Skeletal muscle cell (primary cell): ENCODE measurements at regions not wholly inside any gene's neighbourhood (a gene's known extent, or its start where the extent isn't known, plus 50 kb on each side); places are given as distances from the start of the nearest gene placed in this dataset.
"Not testable (repeated sequence)": the region's sequence is repeated elsewhere in the genome, so short reads cannot be mapped to it uniquely, and the experiment has no call there.

ENCODE experiments used
- DNase-seq: peaks from one replicate; pipeline ENCODE4 v3.0.0-alpha.2; 2010; ENCODE audit warnings: low read depth
- H3K4me3 ChIP-seq: 2 replicates; pipeline ENCODE4 v1.5.1; 2011; ENCODE audit warnings: low read depth, mild to moderate bottlenecking, control low read depth, low read length, moderate library complexity

DNA sequence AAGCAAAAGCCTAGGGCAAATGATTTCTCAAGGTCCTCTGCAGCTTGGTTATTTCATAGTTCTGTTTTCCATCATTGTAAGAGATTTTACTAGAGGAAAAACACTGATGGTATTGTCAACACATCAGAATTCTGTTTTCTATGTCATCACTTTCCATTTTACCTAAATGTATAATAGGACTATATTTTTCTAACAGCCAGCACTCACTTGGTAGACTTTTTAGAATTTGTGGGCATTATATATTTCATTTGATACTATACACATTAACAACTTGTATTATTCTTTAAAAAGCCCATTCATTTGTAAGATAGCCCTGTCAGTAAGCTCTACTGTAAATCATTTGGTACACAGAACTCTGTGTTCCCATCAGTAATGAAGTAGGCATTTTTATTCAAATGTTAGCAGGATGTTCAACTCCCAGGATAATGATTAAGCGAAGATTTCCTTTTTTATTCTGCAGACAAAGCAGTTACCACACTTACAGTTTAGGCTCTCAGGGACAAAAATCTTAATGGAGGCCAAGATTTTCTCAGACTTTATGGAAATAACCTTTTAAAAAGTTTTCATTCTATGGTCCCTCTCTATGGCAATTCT is 143.6 kb upstream of the TEX13C start:
- no peak overlapping the region for H3K4me3 ChIP-seq
- DNase-seq: no peak

DNA sequence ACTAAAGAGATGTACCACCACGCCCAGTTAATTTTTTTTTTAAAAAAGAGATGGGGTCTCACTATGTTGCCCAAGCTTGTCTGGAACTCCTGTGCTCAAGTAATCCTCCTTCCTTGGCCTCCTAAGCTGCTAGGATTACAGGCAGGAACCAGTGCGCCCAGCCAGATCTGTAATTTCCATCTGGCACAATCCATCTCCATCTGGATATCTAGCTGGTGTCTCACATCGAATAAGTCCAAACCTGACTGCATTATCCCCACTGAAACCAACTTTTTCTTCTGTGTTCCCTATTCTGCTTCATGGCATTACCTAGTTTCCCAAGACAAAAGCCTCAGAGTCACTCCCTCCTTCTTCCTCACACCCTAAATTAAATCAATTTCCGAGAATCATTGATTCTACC is 125.8 kb upstream of the TEX13C start:
- H3K4me3 ChIP-seq: no peak overlapping the region

DNA sequence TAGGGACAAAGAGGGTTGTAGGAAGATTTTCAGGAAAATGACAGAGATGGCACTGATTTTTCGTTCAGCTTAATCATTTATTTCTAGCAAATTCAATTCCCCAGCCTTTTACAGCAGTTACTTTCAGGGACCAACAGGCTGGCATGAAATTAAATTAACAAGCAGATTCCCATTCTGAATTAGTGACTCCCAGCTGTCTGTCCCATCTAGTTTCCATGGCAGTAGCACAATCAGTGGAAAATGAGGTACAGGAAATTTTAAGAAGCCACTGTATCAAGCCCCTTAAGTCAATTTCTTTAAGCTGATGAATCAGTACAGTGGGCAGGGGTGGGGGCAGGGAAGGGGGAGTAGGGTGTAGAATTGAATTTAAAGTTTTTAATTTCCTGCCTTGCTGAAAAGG is 121.1 kb upstream of the TEX13C start:
- no peak overlapping the region for H3K4me3 ChIP-seq
- no peak for DNase-seq

More for the DNA sequence above, 125.8 kb upstream of the TEX13C start:
- DNase-seq: no peak

DNA sequence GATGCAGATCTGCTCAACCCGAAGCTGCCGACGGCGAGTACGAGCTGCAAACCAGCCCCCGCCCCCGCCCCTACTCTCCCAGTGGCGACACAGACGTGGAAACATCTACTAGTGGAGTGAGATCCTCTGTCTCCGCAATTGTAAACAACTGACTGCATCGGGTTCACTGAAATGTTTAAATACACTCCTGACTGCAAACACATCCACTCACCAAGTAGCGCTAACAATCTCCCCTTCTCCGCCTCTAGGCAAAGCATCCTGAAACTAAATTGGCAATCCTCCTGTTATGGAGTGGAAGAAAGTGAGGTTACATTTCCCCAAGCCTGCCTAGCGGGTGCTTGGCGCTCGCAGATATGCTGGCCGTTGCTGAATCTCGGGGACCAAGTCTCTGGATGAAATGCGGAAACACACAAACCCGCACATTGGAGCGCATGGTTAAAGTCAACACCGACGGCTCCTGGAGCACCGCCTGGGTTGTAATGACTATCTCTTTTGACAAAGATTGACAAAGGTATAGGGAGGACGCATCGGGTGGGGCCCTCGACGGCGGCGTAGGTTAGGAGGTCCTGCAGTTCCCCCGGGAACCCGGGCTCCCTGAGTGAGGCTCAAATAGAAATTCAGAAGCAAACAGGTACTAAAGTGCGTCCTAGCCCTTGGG is 117.0 kb upstream of the TEX13C start:
- no peak overlapping the region for H3K4me3 ChIP-seq
- no peak for DNase-seq

DNA sequence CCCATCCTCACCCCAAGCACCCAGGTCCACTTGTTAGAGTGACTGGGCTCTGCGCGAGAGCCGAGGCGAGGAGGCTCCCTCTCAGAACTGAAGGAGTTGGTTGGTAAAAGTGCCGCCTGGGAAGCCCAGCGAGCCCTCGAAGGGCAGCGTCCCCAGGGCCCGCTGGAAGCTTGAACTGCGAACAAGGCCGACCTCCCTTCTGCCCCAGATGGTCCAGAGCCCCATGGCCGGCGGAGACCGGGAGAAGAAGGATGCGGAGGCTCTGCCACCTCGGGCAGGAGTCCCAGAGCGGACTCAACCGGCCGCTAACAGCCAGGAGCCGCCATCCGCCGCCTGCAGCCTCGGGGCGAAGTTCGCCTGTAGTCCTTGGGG is 116.3 kb upstream of the TEX13C start:
- peak overlapping the region; percentile 49 for H3K4me3 ChIP-seq
- DNase-seq: no peak

DNA sequence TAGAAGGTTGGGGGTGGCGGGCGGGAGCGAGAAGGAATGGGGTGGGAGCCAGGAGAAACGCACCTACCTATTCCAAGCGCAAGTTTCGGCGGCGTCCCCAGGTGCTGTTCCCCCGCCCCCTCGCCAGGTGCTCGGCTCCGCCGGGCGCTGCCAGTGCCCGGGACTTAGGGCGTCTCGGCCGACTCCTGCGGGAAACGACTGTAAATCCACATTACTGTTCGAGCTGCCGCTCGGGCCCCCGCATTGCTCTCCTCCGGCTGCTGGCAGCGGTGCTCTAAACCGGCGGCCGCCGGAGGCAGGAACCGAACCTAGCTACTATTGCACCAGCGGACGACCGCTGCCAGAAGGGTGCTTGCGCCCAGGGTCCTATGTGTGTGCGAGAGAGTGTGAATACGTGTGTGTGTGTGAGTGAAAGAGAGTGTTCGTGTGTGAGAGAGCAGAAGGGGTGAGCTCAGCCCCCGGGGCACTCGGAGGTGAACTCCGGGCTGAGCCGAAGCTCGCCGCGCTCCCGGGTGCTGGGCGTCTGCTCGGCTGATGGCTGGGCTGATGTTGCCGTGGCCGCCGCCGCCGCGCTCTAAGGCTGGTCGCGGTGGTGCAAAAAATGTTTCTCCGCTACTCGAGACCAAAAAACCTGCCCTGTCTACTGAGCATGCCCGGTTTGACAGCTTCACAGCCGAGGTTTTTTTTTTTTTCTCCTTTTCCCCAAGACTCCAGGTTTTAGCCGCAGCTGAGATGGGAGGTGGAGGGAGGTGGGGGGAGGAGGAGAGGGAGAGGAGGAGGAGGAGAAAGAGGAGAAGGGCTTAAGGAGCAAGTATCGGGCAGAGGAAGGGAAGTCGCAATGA is 115.7 kb upstream of the TEX13C start:
- H3K4me3 ChIP-seq: peak overlapping the region; percentile 49
- DNase-seq: no peak

DNA sequence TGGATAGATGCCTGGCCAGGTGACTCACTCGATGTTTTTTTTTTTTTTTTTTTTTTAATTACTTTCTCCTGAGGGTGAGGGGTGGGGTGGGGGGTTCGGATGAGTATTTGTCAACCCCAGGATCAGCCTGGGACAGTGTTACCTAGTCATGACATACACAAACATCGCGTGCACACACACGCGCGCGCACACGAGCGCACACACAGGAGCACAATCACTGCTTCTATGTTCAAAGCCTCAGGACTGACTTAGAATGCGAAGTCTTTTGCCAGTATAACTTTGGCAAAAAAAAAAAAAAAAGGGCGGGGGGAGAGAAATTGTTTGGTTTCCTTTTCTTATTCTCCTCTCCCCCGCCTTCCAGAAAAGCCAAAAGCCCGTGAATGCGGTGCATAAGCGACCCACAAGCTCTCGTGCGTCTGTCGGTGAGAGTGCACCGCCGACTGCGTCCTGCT is 115.0 kb upstream of the TEX13C start:
- no peak for DNase-seq
- H3K4me3 ChIP-seq: peak overlapping the region; percentile 49

DNA sequence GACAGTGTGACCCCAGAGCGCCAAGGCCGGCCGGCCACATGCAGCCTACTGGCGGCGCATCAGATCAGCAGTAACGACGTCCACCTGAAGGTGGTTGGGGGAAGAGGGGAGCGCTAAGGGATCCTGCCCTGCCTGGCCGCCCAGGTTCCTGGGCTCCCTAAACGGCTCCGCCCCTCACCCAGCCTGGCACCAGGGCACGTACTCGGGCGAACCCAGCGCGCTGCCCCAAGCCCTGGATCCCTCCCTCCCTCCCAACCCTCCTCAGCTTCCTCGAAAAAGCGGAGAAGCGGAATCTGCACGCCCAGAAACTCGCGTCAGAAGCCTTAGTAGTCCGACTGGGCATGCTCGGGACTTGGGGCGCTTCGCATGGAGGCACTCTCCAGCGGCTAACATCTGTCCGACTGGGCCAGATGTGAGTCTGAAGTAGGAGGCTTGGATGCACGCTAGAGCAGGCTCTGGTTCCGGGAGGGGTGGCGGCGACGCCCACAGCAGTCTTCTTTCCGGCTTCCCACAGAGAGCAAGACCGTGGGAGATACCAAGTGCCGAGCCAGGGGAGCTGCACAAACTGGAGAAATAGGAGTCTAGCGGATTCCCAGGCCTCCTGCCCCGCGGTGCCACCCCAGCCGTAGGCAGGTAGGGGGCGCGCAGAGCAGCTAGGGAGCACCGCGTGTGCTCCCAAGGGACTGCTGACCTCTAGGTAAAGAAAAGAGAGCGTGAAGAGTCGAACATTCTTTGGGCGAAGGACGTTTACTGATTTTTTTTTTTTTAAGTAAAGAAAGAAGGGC is 114.3 kb upstream of the TEX13C start:
- peak; percentile 42 for DNase-seq
- H3K4me3 ChIP-seq: peak overlapping the region; percentile 49

DNA sequence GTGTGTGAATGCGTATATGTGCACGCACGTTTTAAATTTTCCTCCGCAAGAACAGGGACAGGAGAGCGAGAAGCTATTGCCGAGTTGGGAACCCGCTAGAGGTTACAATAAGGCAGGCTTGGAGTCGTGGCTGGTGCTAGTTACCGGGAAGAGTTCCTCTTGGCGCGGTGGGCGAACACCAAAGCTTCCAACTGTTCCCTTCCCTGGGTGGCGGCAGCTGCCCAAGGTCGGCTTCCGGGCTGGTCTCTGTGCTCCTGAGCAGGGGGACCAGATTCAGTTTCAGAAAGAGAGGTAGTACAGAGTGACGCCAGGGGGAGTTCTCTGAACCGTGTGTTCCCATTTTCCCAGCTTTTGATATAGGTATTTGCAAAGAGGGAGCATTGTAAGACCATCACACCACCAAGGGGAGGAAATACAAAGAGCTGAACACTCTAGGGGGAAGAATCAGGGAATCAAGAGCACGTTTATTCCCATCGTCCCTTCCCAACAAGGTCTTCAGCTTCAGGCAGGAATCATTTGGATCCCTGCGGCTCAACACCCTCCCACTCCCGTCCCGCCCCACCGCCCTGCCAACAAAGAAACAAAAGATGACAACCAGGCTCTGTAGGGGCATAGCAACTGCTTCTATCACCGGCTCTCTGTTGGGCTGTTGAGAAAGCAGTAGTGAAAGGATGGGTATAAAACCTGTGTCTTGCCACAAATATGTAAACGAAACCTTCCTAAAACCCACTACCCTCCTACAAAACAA is 113.6 kb upstream of the TEX13C start:
- peak overlapping the region; percentile 49 for H3K4me3 ChIP-seq
- DNase-seq: no peak

DNA sequence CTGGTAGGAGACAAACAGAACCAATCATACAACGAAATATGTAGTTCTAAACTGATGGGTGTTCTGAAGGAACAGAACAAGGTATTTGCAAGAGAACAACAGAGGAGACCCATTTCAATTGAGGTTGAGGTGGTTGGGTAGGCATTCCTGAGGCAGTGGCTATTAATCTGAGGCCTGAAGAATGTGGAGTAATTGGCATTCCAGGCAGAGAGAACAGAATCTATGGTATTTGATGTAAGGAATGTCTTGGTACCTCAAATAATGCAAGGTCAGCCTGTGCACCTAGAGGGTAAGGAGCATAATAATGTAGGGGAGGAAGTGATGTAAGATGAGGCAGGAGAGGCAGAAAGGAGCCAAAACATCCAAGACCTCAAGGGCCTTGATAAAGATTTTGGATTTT is 109.5 kb upstream of the TEX13C start:
- DNase-seq: no peak
- no peak overlapping the region for H3K4me3 ChIP-seq

DNA sequence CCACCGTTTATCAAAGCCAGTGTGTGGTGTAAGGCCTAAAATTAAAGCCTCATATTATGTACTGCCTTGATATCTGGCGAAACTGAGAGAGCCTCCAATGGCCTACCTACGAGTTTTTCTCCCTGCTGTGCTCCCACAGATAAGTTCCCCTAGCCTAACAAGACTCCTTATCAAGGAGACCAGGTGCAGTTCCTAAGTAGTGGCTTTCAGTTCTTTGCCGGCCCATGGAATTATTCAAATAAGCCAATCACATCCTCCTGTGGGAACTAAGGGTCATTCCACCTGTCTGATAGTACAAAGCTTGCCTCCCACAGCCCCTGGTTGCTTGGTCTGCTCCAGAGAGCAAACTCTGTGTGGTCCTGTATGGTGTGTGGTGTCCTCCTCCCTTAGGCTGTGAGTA is 99.8 kb upstream of the TEX13C start:
- no peak overlapping the region for H3K4me3 ChIP-seq
- DNase-seq: no peak

DNA sequence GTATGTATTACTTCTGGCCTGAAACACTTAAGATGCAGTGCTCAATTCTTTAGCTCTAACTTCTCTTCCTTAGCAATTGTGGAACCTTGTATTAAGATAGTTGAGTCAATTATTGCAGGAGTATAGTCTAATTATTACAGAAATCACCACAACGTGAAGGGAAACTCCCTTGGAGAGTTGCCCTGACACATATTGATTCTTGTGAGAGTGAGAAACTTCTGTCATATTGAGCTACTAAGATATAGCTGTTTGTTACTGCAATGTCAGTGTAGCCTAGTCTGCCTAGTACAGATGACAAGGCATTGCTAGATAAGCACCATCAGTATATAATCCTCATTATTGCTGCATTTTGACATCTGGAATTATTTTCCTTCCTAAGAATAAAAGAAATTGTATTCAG is 82.7 kb upstream of the TEX13C start:
- H3K4me3 ChIP-seq: no peak overlapping the region
- DNase-seq: no peak

DNA sequence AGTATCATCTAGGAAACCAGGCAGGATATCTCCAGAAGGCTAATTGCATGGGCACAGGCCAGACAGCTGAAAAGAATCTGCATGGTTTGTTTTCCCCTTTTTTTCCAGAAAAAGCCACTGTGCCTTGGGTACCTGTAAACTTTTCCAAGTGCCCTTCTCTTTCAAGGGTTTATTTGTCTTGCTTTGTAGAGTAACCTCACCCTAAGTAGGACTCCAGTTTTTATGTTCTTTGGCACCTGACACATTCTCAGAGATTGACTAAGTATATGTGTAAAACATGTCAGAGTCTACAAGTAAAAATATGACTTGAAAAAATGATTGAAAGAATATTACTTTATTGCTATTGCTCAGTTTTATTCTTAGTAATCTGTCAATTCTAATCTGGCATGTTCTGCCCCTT is 70.7 kb upstream of the TEX13C start:
- no peak for DNase-seq
- no peak overlapping the region for H3K4me3 ChIP-seq

DNA sequence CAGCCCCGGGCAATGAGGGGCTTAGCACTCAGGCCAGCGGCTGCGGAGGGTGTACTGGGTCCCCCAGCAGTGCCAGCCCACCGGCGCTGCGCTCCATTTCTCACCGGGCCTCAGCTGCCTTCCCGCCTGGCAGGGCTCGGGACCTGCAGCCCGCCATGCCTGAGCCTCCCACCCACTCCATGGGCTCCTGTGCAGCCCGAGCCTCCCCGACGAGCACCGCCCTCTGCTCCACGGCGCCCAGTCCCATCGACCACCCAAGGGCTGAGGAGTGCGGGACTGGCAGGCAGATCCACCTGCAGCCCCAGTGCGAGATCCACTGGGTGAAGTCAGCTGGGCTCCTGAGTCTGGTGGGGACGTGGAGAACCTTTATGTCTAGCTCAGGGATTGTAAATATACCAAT is 63.9 kb upstream of the TEX13C start:
- H3K4me3 ChIP-seq, DNase-seq: not testable (repeated sequence)

DNA sequence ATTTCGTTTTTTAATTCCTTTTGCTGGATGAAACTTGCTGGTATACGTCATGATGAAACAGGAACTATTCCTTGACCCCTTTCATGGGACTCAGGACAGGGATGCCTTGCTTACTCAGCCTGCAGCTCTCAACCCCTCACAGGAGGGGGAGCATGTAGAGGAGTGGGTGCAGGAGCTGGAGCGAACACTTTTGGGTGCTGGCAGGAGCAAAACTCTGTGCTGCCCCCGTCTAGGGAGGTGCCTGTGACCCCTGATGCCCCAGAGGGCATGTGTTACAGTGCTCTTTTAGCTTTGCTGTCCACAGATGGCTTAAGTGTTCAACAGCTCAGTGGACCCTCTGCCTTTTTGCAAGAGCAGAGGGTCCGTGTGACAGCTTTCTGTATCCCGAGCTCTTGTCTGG is 56.8 kb upstream of the TEX13C start:
- H3K4me3 ChIP-seq: no peak overlapping the region
- DNase-seq: no peak

DNA sequence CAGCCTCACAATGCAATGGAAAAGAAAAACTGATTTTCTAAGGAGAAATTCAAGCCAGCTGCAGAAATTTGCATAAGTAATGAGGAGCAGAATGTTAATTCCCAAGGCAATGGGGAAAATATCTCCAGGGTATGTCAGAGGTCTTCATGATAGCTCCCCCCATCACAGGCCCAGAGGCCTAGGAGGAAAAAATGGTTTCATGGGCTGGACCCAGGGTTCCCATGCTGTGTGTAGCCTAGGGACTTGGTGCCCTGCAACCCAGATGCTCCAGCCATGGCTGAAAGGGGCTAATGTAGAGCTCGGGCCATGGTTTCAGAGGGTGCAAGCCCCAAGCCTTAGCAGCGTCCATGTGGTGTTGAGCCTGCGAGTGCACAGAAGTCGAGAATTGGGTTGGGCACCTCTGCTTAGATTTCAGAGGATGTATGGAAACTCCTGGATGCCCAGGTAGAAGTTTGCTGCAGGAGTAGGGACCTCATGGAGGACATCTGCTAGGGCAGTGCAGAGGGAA is 53.5 kb upstream of the TEX13C start:
- H3K4me3 ChIP-seq: no peak overlapping the region
- no peak for DNase-seq
